Astrocyte of the spinal cord (primary cell): ENCODE measurements at regions not wholly inside any gene's neighbourhood (a gene's known extent, or its start where the extent isn't known, plus 50 kb on each side); places are given as distances from the start of the nearest gene placed in this dataset.

Experiments used
- DNase-seq: peaks from one replicate; pipeline ENCODE4 v3.0.0; 2011; ENCODE audit warnings: low read depth, low spot score
- H3K4me3 ChIP-seq: 2 replicates; pipeline ENCODE4 v1.5.1; 2011; ENCODE audit warnings: low read depth, mild to moderate bottlenecking, low read length, moderate library complexity
- CTCF ChIP-seq: IDR thresholded peaks from 2 replicates; pipeline ENCODE4 v1.5.1; 2012; ENCODE audit warnings: low read depth, mild to moderate bottlenecking, low read length, inconsistent platforms
- in situ Hi-C: cut with HindIII; loops from 2 replicates; pipeline ENCODE4 v1.10.0; 2017; ENCODE audit warnings: low sequenced_read_pairs

- no peak for DNase-seq
- H3K4me3 ChIP-seq: no peak overlapping the region
- in situ Hi-C loops: no loop called here
- TF ChIP-seq CTCF: no peak
Observed at GRCh38 chr16:9271841-9272240, 180.4 kb downstream of the HAPSTR1 start.

- no peak overlapping the region for H3K4me3 ChIP-seq
- TF ChIP-seq CTCF: no peak
- no peak for DNase-seq
- in situ Hi-C loops: no loop called here
Observed at GRCh38 chr16:9275377-9275776, 183.9 kb downstream of the HAPSTR1 start.

GRCh38 chr16:9275816-9276354, 184.4 kb downstream of the HAPSTR1 start:
- in situ Hi-C loops: no loop called here
- no peak for DNase-seq
- TF ChIP-seq CTCF: no peak
- no peak overlapping the region for H3K4me3 ChIP-seq

- TF ChIP-seq CTCF: no peak
- H3K4me3 ChIP-seq: no peak overlapping the region
- no peak for DNase-seq
- in situ Hi-C loops: no loop called here
Observed at GRCh38 chr16:9279291-9280068, 188.0 kb downstream of the HAPSTR1 start.

GRCh38 chr16:9280069-9280466, 188.6 kb downstream of the HAPSTR1 start:
- no peak for TF ChIP-seq CTCF
- no peak overlapping the region for H3K4me3 ChIP-seq
- in situ Hi-C loops: no loop called here
- no peak for DNase-seq

DNA sequence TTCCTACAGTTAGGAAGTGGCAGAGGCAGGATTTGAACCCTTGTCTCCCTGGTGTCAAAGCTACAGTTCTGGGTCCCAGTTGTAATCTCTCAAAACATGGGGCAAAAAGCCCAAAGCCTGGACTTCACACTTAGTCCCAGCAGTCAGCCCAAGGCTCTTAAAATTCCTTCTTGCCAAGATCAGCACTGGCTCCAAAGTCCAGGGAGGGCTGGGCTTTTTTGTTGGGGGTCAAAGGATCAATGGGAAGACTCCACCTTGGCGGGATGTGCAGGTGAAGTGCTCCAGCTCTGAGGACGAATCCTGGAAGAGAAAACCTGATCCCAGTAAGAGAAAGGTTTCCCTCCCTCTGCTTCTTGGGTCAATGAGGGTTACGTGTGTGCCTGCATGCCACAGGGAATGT, 195.5 kb downstream of the HAPSTR1 start:
- DNase-seq: no peak
- no peak overlapping the region for H3K4me3 ChIP-seq
- no peak for TF ChIP-seq CTCF
- in situ Hi-C loops: no loop called here
